Non-pigmented ciliary epithelial cell (primary cell): ENCODE measurements at regions not wholly inside any gene's neighbourhood (a gene's known extent, or its start where the extent isn't known, plus 50 kb on each side); places are given as distances from the start of the nearest gene placed in this dataset.
"Not testable (repeated sequence)": the region's sequence is repeated elsewhere in the genome, so short reads cannot be mapped to it uniquely, and the experiment has no call there.

Experiments used
- DNase-seq: peaks from one replicate; pipeline ENCODE4 v3.0.0-alpha.2; 2010; ENCODE audit warnings: low read depth

DNA sequence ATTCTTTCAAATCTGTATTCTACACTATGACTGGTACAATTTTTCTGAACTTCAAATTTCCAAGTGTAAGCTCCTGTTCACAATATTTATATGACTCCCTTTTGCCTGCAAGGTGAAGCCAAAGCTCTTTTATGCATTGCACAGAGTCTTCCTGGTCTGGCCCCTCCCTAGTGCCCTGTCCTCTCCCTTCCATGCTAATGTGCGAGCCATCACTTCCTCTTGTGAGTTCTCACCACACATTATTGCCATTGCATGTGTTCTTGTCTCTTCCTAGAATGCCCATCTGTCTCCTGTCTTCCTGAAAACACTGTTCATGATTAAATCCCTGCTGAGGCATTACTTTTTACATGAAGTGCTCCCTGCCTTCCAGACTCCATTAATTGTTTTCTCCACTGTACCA is 169.9 kb downstream of the MC4R start:
- DNase-seq = no peak

DNA sequence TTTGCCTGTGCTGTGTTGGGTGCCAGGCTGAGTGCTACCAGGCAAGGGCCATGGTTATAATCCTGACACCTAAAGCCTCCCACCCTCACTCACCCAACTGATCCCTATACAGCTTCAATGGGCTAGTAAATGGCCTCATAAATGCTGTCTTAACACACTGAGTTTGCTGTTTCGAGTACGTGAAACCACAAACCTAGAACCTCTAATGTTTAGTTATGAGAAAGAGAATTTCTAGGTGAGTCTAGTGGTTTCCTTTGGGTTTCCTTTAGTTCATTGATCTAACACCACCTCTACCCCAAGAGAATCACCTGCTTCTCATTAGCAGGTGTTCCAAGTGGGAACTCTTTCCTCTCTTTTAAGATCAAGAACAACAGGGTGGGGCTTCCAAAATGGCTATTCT is 172.0 kb downstream of the MC4R start:
- no peak for DNase-seq

DNA sequence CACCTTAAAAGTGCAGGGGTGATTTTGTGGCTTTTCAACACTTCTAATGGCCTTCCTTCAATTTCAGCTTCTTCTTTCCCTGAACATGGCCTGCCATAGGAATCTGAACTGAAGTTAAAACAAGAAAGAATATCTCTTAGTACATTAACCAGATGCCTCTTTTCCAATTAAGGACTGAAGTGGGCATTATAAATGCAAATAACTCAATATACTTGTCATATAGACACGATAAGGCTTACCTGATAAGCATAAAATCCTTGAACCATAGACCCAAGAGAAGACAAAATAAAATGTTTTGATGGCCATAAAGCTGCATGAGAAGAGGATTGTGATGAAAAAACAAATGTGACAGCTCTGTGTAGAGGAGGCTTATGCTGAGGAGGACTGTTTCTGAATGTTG is 173.1 kb downstream of the MC4R start:
- DNase-seq = no peak

DNA sequence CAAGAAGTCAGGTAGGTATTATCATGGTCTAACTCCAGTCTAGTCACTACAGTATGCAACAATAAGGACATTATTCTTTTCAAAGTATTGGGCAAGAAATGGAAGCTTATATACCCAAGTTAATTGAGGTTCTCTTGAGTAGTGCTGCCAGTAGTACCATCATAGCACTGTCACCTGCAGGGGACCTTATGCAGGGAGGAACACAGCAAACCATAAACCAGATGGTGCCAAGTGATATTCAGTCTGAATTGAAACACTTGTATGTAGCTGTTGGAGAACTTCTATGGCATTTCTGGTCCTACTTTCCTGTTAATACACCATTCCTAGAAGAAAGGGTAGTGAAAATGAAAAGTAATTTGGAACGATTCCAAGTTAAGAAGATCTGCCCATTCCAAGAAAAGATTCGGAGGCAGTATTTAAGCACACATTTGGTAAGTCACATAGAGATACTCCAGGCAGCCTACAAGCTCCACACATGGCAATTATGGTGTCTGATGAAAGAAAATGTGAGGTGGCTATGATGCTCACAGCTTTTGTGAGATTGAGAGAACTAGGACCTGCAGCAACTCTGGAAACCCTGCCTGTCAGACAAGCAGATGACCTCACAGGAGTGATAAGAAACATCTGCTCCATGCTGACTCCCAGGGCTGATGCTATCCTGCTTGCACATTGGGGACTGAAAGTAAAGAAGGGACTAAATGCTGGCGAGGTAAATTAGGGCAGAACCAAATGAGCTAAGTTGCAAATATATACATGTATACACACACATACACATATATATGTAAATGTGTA is 174.7 kb downstream of the MC4R start:
- DNase-seq = peak; percentile 9

DNA sequence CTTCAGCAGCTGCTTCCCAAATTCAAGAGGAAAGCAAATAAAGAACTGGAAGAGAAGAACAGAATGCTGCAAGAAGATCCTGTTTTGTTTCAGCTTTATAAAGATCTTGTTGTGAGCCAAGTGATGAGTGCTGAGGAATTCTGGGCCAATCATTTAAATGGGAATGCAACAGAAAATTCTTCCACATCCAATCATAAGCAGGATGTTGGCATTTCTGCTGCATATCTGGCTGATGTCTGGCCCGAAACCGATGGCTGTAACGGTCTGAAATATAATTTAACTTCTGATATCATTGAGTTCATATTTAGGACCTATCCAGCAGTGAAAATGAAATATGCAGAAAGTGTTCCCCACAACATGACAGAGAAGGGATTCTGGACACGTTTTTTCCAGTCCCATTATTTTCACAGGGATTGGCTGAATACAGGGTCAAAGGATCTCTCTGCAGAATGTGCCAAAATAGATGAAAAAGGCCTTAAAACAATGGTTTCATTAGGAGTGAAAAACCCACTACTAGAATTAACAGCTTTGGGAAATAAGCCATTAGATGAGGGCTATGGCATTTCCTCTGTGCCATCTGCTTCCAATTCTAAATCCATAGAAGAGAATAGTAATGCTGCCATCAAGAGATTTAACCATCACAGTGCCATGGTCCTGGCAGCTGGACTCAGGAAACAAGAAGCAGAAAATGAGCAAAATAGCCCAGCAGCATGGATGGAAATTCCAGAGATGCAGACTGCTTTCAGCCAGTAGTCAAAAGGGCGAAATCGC is 175.6 kb downstream of the MC4R start:
- DNase-seq = no peak

DNA sequence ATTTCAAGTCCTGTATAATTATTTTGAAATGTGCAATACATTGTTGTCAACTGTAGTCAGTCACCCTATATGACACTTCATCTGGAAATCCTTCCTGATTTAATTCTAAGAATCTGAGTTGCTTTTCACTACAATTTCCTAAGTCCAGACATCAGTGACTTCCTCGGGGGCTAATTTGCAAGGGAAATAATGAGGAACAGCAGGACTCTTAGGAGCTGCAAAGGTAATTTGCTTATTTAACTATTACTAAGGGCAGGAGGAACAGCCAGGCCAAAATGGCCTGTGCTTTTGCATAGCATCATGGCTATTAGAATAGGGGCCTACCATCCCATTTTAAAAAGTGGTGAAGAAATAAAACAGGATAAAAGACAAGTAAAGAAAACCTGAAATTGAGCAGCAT is 178.8 kb downstream of the MC4R start:
- DNase-seq = no peak

DNA sequence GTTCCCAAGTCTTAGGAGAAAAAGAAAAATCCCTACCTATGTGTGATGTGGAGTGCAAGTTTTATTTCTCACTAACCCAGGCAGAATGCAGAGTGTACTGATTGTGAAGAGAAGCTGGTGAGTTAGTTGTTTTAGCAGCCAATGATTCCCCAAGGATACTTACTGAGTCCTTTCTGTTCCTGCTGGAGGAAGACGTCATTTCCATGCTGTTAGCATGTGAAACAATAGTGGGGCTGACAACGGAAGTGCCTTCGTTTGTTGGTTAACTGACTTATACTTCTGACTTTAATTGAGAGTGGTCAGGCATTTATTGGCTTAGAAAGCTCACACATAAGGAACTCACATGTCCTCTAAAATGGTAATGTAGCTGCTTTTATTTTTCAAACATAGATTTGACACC is 180.6 kb downstream of the MC4R start:
- no peak for DNase-seq

DNA sequence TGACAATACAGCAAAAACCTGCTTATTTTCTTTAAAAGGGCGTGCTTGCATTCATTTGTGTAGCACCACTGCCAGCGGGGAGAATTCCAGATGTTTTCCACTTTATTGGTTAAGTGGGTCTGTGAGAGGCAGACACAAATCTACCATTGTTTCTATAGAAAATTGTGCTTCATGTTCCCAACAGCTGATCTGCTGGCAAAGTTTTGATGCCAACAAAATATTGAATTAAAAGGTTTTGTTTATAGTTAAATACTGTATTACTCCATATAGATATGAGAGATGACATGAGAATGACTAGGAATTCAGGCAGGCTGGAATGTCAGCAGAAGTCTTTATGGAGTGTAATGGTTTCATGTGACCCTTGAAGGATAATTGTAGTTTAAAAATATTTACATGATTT is 182.7 kb downstream of the MC4R start:
- DNase-seq = no peak

DNA sequence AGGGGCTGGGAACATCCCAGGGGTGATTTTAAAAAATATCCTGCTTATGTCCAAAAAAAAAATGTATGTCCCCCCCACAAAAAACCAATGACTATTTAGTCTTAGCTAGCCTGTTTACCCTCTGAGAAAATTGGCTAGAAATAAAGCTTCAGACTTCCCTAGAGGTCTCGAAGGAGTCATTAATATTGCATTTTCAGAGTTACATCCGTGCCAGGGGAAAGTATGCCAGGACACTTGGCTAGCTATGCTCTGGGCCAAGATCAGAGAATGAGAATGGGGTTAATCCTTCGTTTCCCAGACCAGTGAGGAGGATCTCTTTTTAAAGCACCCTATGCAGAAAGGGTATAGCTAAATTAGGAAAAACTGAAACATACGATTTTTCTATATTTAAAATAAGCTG is 183.6 kb downstream of the MC4R start:
- no peak for DNase-seq

DNA sequence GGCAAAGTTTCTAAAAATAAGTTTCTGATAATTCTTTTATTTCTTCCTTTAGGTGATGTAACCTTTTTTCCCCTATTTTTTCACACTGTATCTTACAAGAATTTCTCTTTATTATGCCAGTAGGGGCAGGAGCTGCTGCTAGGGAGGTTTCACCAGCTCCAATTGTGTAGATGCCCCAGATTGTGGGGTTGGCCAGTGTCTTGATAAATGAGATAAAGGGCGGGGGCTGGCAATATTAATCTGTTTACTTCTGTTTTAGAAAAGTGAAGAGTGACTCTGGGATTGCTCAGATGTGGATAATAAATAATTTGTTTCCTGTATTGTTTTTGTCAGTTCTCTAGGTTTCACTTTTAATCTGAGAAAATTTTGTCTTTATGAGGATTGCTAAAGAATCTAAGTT is 190.4 kb downstream of the MC4R start:
- no peak for DNase-seq

DNA sequence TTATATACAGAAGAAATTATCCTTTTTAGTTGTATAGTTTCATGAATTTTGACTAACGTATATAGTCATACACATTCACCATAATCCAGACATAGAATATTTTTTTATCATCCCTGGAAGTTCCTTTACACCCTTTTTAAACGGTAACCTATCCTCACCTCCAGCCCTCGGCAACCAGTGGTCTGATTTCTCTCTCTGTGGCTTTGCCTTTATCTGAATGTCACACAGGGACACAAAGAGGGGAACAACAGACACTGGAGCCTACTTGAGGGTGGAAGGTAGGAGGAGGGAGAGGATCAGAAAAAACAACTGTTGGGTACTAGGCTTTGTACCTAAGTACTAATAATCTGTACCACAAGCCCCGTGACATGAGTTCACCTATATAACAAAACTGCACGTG is 191.9 kb downstream of the MC4R start:
- DNase-seq = no peak

DNA sequence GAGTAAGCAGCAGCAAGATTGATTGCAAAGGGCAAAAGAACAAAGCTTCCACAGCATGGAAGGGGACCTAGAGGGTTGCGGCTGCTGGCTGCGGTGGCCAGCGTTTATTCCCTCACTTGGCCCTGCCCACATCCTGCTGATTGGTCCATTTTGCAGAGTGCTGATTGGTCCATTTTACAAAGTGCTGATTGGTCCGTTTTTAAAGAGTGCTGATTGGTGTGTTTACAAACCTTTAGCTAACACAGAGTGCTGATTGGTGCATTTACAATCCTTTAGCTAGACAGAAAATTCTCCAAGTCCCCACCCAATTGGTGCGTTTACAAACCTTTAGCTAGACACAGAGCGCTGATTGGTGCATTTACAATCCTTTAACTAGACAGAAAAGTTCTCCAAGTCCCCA is 194.4 kb downstream of the MC4R start:
- not testable (repeated sequence) for DNase-seq

DNA sequence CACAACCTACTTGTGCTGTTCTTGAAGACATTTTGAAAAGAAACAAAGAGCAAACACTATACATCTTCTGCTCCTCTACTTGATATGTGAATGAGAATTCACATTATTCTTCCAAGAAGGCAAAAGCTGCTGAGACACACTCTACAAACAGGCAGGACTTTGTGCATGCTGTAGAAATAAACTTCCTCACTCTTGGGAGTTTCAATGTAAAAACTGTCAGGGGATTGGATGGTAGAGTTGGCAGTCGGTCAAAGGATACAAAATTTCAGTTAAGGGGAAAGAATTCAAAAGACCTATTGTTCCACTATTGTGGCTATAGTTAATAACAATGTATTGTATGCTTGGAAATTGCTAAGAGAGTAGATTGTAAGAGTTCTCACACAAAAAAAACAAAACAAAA is 196.3 kb downstream of the MC4R start:
- DNase-seq = no peak

DNA sequence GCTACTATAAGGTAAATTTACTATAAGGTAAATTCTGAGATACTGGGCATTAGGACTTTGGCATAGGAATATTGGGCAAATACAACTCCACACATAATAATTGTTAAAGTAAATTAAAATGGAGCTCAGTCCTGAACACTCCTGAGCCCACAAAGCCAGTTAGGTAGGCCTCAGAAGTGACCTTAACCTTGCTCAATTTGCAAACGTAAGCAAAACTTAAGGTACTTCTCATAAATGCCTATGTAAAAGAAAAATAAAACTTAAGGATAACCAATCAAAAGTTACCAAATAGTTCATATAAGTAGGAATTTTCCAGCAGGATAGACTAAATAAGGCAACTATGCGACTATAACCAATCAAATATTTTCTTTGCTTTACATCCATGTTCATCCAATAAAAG is 197.7 kb downstream of the MC4R start:
- no peak for DNase-seq

DNA sequence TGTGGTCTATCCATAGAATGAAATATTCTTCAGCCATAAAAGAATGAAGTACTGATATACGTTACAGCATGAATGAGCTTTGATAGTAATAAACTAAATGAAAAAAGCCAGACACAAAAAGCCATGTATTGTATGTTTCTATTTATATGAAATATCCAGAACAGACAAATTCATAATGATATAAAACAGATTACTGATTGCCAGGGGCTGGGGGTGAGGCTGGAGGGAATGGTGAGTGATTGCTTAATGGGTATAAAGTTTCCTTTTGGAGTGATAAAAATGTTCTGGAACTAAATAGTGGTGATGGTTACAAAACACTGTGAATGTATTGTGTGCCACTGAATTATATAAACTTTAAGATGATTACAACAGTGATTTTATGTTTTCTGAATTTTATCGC is 200.5 kb downstream of the MC4R start:
- no peak for DNase-seq

DNA sequence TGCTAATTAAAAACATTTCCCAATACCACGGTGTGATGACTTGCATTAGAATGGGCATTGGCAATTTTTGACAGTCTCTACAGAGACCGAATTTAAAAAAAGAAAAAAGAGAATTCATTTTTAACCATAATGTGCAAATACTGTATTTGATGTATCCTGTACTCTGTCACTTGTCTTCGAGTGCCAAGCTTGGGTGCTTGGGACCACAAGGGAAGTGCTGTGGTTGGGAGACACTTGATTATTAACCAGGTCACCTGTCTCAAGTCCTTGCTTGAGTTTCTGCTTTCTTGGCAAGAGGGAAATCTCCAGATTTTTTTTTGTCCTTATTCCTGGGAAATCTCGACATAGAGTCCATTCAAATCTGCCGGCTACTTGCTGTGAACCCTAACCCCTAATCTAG is 209.0 kb downstream of the MC4R start:
- no peak for DNase-seq

DNA sequence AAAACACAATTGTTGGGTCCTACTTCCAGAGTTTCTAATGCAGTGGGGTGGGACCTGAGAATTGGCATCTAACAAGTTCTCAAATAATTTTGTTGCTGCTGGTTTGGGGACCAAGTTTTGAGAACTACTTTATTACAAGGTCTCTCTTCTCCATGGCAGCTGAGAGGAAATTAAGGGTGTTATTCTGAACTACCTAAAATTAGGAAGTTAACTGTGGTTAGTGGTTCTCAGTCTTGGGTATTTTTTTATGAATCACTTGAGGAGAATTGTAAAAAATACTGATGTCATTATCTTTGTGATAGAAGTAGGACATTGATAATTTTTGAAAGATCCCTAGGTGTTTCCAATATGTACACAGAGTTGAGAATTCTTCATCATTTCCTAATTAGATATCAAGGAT is 210.2 kb downstream of the MC4R start:
- DNase-seq = no peak

DNA sequence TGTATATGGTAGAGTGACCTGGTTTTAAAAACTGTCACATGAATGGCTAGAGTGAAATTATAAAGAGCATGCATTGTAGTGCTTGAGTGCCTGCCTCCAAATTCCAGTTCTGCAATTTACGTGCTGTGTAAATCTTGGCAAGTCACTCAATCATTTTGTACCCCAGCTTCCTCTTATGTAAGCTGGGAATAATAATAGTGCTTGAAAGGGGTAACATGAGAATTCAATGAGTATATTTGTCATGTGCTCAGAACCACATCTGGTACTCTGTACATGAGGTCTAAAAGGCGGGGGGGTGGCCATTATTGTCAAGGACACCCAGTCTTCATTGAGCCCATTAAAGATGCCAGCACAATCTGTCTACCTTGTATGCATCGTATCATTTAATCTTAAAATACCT is 214.8 kb downstream of the MC4R start:
- no peak for DNase-seq

DNA sequence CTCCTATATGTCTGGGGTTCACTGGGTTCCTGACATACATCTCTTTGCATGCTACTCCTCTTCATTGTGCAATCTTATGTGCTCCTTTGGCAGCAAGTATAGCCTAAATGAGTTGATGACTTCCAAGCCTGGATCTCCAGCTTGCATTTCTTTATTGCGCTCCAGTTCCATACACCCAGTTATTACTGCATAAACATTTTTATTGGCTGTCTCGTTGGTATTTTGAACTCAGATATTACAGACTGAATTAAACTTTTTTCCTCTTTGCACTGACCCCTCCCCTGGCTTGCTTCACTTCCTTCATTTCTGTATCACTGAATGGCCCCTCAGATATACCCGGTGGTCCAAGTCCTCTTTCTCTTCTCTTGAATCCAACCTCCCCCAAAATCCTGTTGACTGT is 219.2 kb downstream of the MC4R start:
- DNase-seq = no peak

DNA sequence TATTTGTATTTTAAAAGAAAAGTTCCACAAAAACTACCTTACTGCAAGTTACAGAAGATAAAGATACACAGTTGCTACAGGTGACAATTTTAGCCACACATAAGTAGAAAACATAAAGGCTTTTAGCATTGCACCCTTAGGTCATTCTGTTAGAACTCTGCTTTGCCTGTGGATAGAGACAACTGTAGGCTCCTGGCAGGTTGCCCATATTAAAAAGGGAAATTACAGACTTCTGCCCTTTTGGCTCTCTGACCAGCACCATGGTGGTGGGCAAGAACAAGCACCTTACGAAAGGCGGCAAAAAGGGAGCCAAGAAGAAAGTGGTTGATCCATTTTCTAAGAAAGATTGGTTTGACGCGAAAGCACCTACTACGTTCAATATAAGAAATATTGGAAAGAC is 223.3 kb downstream of the MC4R start:
- no peak for DNase-seq

DNA sequence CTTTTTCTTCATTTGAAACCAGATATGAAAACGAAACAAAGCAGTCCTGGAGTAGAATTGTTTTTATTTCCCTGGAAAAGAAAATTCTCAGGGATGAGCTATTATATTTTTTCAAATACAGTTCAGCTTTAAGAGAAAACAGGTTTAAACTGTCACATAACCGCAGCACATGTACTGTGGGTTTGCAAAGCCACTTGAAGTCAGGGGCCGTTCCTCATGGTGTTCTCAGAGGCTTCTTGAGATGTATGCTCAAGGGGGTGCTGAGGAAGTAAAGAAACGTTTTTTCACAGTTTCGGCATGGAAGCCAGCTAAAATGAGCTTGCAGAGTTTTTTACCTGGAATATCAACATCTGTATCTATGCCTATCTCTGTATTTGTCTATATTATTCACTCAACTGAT is 225.3 kb downstream of the MC4R start:
- no peak for DNase-seq

DNA sequence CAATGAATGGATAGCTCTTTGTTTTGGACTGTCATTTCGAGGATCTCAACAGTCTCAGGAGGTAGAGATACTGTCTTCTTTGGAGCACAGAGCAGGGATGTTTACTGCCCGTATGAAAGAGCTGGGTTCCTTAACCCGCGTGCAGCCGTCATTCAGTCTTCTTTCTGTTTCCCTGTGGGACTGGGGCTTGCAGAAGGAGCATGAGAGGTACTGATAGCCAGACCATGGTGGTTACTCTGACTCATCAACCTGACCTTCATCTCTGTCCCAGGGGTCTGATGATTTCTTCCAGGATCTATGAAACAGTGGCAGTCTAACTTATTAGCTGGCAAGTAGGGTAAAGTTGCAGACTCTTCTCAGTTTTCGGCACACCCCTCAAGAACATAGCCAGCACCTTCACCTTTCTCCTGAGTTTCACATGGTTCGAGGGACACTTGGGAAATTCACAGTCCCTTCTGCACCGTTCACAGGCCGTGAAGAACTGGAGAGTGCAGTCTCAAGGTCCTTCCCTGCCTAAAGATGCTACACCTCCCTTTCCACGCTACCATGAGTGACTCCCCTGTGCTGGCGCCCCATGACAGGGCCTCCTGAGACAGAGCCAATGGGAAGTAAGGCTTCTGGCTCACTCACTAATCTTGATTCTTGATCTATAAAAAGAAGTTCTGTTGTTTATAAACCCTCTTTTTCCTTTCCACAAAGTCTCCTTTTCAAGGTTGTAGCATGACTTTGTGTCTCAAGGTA is 226.2 kb downstream of the MC4R start:
- no peak for DNase-seq

DNA sequence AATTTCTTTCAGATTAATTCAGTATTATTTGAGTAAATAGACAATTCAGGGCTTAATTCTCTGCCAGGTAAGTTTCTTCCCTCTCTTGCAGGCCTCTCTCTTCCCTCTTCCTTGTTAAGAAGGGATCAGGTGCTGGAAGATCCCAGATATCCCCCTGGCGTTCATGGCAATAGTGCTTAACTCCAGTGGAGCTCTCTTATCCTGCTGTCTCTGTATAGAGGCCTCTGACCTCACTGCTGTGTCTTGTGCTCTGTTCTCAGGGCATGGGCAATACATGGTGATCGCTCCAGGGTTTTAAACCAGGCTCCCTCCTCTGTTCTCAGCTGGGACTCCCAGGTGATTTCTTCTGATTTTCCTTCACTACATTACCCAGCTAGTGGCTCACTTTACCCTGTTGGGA is 226.8 kb downstream of the MC4R start:
- DNase-seq = no peak
